ENCODE measurements at regions not wholly inside any gene's neighbourhood (a gene's known extent, or its start where the extent isn't known, plus 50 kb on each side); places are given as distances from the start of the nearest gene placed in this dataset.

DNA sequence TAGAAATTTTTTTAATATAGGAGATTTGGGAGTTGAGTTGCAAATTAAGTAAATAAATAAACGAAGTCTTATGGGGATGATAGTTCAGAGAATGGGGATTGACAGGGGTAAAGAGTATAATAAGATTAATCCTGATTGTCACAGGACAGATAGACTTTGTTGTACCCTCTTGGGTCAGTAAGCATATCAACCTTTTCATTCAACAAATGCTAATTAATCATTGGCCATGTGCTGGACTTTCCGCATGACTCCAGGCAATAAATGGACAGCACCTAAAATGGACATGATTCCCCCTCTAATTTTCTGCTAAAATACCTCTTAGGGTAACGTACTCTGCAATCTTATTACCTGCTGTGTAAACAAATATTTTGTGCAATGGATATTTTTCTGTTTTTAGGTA, 1331.1 kb upstream of the ADGRL3 start:
- TF ChIP-seq ZNF263 (CRISPR knock-in tag; IDR thresholded peaks at IDR 0.05; ENCODE audit: low read depth) = no peak
- TF ChIP-seq TP53 (CRISPR knock-in tag; IDR thresholded peaks at IDR 0.05) = no peak
- TF ChIP-seq, protein P1, sequence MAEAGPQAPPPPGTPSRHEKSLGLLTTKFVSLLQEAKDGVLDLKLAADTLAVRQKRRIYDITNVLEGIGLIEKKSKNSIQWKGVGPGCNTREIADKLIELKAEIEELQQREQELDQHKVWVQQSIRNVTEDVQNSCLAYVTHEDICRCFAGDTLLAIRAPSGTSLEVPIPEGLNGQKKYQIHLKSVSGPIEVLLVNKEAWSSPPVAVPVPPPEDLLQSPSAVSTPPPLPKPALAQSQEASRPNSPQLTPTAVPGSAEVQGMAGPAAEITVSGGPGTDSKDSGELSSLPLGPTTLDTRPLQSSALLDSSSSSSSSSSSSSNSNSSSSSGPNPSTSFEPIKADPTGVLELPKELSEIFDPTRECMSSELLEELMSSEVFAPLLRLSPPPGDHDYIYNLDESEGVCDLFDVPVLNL (CRISPR knock-in tag; IDR thresholded peaks at IDR 0.05; ENCODE audit: borderline replicate concordance, low read depth) = no peak
- no peak for TF ChIP-seq GABPB1 (CRISPR knock-in tag; IDR thresholded peaks at IDR 0.05)
- TF ChIP-seq JAZF1 (CRISPR knock-in tag; IDR thresholded peaks at IDR 0.05) = no peak
- TF ChIP-seq, protein P2, sequence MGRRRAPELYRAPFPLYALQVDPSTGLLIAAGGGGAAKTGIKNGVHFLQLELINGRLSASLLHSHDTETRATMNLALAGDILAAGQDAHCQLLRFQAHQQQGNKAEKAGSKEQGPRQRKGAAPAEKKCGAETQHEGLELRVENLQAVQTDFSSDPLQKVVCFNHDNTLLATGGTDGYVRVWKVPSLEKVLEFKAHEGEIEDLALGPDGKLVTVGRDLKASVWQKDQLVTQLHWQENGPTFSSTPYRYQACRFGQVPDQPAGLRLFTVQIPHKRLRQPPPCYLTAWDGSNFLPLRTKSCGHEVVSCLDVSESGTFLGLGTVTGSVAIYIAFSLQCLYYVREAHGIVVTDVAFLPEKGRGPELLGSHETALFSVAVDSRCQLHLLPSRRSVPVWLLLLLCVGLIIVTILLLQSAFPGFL (CRISPR knock-in tag; IDR thresholded peaks at IDR 0.05; ENCODE audit: borderline replicate concordance) = no peak
- TF ChIP-seq MYBL2 (CRISPR knock-in tag; IDR thresholded peaks at IDR 0.05) = no peak
- TF ChIP-seq, protein P3, sequence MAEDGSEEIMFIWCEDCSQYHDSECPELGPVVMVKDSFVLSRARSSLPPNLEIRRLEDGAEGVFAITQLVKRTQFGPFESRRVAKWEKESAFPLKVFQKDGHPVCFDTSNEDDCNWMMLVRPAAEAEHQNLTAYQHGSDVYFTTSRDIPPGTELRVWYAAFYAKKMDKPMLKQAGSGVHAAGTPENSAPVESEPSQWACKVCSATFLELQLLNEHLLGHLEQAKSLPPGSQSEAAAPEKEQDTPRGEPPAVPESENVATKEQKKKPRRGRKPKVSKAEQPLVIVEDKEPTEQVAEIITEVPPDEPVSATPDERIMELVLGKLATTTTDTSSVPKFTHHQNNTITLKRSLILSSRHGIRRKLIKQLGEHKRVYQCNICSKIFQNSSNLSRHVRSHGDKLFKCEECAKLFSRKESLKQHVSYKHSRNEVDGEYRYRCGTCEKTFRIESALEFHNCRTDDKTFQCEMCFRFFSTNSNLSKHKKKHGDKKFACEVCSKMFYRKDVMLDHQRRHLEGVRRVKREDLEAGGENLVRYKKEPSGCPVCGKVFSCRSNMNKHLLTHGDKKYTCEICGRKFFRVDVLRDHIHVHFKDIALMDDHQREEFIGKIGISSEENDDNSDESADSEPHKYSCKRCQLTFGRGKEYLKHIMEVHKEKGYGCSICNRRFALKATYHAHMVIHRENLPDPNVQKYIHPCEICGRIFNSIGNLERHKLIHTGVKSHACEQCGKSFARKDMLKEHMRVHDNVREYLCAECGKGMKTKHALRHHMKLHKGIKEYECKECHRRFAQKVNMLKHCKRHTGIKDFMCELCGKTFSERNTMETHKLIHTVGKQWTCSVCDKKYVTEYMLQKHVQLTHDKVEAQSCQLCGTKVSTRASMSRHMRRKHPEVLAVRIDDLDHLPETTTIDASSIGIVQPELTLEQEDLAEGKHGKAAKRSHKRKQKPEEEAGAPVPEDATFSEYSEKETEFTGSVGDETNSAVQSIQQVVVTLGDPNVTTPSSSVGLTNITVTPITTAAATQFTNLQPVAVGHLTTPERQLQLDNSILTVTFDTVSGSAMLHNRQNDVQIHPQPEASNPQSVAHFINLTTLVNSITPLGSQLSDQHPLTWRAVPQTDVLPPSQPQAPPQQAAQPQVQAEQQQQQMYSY (CRISPR knock-in tag; IDR thresholded peaks at IDR 0.05) = no peak
- TF ChIP-seq, protein P4, sequence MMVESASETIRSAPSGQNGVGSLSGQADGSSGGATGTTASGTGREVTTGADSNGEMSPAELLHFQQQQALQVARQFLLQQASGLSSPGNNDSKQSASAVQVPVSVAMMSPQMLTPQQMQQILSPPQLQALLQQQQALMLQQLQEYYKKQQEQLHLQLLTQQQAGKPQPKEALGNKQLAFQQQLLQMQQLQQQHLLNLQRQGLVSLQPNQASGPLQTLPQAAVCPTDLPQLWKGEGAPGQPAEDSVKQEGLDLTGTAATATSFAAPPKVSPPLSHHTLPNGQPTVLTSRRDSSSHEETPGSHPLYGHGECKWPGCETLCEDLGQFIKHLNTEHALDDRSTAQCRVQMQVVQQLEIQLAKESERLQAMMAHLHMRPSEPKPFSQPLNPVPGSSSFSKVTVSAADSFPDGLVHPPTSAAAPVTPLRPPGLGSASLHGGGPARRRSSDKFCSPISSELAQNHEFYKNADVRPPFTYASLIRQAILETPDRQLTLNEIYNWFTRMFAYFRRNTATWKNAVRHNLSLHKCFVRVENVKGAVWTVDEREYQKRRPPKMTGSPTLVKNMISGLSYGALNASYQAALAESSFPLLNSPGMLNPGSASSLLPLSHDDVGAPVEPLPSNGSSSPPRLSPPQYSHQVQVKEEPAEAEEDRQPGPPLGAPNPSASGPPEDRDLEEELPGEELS (CRISPR knock-in tag; IDR thresholded peaks at IDR 0.05) = no peak
- TF ChIP-seq EMX1 (CRISPR knock-in tag; IDR thresholded peaks at IDR 0.05) = no peak
- TF ChIP-seq RELA (CRISPR knock-in tag; IDR thresholded peaks at IDR 0.05; ENCODE audit: borderline replicate concordance) = no peak
- no peak for TF ChIP-seq NR2C2 (CRISPR knock-in tag; IDR thresholded peaks at IDR 0.05)
- TF ChIP-seq, protein P5, sequence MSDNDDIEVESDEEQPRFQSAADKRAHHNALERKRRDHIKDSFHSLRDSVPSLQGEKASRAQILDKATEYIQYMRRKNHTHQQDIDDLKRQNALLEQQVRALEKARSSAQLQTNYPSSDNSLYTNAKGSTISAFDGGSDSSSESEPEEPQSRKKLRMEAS (CRISPR knock-in tag; IDR thresholded peaks at IDR 0.05) = no peak
- TF ChIP-seq, protein P6, sequence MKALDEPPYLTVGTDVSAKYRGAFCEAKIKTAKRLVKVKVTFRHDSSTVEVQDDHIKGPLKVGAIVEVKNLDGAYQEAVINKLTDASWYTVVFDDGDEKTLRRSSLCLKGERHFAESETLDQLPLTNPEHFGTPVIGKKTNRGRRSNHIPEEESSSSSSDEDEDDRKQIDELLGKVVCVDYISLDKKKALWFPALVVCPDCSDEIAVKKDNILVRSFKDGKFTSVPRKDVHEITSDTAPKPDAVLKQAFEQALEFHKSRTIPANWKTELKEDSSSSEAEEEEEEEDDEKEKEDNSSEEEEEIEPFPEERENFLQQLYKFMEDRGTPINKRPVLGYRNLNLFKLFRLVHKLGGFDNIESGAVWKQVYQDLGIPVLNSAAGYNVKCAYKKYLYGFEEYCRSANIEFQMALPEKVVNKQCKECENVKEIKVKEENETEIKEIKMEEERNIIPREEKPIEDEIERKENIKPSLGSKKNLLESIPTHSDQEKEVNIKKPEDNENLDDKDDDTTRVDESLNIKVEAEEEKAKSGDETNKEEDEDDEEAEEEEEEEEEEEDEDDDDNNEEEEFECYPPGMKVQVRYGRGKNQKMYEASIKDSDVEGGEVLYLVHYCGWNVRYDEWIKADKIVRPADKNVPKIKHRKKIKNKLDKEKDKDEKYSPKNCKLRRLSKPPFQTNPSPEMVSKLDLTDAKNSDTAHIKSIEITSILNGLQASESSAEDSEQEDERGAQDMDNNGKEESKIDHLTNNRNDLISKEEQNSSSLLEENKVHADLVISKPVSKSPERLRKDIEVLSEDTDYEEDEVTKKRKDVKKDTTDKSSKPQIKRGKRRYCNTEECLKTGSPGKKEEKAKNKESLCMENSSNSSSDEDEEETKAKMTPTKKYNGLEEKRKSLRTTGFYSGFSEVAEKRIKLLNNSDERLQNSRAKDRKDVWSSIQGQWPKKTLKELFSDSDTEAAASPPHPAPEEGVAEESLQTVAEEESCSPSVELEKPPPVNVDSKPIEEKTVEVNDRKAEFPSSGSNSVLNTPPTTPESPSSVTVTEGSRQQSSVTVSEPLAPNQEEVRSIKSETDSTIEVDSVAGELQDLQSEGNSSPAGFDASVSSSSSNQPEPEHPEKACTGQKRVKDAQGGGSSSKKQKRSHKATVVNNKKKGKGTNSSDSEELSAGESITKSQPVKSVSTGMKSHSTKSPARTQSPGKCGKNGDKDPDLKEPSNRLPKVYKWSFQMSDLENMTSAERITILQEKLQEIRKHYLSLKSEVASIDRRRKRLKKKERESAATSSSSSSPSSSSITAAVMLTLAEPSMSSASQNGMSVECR (CRISPR knock-in tag; IDR thresholded peaks at IDR 0.05; ENCODE audit: borderline replicate concordance) = no peak
- TF ChIP-seq, protein P7, sequence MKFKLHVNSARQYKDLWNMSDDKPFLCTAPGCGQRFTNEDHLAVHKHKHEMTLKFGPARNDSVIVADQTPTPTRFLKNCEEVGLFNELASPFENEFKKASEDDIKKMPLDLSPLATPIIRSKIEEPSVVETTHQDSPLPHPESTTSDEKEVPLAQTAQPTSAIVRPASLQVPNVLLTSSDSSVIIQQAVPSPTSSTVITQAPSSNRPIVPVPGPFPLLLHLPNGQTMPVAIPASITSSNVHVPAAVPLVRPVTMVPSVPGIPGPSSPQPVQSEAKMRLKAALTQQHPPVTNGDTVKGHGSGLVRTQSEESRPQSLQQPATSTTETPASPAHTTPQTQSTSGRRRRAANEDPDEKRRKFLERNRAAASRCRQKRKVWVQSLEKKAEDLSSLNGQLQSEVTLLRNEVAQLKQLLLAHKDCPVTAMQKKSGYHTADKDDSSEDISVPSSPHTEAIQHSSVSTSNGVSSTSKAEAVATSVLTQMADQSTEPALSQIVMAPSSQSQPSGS (CRISPR knock-in tag; IDR thresholded peaks at IDR 0.05; ENCODE audit: borderline replicate concordance, low read depth) = no peak
- no peak for DNase-seq (ENCODE audit: low spot score)
- Mint-ChIP-seq H3K27ac (no peak overlapping the region), H3K4me1 (no peaks in the 10 kb centered on the region), H3K27me3 (ENCODE audit: low read depth) (no peaks in the 10 kb centered on the region), H3K4me3 (no peak overlapping the region), H3K36me3 (no peaks in the 10 kb centered on the region), H3K9me3 (no peaks in the 10 kb centered on the region)
- POLR2A ChIA-PET = no interaction called here
- CTCF ChIA-PET = no interaction called here
- ATAC-seq = no peak

Data from WTC11 (cell line).